ENCODE measurements at regions not wholly inside any gene's neighbourhood (a gene's known extent, or its start where the extent isn't known, plus 50 kb on each side); places are given as distances from the start of the nearest gene placed in this dataset.

DNA sequence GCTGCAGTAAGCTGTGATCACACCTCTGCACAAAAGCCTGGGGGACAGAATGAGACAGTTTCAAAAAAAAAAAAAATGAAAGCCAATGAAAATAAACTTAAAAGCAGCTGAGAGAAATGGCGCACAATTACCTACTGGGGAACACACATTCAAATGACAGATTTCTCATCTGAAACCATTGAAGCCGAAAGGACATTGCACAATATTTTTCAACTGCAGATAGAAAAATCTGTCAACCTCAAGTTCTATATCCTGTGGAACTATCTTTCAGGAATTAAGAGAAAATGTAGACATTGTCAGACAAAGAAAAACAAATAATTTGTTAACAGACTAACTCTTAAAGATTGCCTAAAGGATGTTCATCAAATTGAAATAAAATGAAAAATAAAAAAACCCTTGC, 442.8 kb downstream of the MATN1 start:
- no peak for DNase-seq

DNA sequence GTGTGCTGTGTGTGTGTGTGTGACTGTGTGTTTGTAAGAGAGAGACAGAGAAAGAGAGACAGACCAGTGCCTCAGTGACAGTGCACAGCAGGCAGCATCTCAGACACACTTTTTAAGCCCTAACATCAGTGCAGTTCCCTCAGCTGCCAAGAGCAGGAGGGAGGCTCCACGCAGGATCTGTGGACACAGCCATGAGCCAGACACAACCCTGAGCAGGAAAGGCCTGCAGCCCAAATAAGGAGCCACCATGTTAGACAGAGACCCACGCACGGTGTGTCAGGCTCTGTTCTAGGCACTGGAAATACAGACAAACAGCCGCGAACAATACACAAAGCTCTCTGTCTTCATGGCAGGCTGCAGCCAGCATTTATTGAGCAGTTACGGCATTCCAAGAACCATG, 445.5 kb downstream of the MATN1 start:
- DNase-seq: no peak

DNA sequence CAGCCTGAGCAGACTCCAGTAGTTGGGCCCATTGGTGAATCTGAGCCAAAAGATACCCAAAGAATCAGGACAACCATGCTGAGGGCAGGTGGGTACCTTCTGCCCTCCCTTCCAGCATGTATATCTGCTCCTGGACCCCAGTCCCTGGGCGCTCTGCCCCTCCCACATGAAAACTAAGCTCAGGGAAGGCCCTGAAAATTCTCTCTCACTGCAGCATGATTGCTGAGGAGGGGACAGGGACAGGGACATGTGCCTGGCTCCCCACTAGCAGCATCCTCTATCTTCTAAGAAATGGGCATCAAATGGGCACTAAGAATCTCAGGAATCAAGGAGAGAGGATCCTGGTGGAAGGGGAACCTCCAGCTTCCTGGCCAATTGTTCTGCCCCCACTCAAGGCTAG, 446.0 kb downstream of the MATN1 start:
- no peak for DNase-seq

DNA sequence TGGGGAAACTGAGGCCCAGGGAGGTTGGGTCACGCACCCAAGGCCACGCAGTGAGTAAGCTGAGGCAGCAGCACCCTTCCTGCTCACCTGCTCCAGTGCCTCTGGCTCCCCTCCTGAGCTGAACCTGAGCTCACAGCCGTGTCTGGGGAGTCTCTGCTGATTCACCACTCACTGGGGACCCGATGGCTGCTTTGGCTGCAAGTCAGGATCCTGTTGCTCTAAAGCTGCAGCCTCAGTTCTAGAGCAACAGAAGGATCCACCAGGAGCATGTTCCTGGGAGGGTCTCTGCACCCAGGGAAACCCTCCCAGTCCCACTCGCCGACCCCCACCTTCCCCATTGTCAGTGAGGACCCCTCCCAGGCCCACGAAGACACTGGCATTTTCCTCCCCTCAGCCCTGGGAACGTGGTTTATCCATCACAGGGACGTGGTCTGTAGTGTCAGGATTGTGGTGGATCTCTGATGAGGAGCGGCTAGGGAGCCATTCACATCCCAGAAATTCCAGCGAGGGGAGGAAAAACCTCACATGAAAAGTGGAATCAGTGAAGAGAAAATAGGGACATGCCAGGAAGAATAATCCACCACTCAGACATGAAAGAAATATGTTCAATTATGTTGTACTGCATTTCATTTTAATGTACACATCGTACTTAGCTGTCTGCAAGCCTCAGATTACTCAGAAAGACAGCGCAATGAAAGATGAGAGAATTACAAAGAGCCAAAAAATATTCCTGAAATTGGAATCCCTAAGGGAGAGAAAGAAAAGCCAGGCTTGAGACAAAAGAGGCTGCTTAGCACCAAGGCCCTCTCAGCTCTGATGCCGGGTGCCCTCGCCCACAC, 447.2 kb downstream of the MATN1 start:
- DNase-seq: no peak

DNA sequence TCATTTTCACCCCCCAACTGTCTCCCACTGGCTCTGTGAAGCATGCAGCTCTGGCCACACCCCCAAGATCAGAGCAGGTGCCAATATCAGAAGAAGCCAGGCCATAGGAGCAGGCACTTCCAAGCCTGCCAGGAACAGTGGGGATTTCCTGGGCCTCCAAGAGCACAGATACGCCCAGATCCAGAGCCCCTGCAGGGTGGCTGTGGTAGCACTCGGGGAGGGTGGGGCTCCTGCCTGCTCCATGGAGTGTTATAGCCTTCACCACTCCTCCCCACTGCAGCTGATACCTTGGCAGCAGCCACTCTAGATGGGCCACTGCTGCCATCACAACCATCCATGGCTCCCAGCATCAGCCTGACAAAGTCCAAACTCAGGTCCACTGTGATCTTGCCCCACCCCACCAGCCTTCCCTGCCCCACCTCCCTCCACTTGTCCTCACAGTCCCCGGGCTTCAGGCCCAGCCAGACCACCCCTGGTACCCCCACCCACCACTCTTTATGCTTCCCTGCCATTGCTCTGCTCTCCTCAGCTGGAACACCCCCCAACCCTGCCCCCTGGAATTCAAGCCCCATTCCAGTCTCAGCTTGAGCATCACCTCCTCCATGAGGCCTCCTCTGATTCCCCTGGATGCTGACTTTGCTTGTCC, 448.3 kb downstream of the MATN1 start:
- no peak for DNase-seq

DNA sequence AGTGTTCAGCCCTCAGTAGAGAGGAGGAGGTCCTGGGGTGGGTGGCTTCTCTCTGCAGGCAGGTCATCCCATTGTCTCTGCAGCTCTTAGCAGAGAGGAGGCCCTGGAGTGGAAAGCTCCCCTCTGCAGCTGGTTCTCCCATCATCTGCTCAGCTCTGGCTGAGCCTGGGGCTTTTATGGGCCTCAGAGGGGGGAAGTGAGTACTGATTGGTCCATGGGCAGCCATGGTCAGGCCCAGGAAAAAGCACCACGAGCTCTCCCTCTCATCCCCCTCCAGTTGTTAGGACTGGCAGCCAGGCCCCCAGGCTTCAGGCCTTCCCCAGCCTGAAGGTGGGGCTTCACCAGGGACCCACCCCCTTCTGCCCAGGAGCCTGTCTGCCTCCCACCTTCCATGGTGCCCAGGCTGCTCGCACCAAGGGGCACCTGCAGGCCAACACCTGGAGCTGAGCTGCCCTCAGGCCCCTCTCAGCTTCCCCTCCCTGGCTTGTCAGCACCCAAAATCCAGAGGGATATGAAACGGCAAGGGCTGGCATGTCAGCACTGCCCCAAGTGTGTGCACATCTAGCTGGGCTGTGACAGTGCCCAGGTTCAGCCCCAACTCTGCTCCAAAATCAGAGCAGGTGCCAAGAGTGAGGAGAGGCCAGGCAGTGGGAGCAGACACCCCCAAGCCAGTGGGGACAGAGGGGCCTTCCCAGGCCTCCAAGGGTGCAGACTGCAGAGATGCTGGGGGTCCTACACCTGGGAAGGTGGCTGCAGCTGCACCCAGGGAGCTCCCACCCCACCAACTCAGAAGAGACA, 449.0 kb downstream of the MATN1 start:
- DNase-seq: no peak

DNA sequence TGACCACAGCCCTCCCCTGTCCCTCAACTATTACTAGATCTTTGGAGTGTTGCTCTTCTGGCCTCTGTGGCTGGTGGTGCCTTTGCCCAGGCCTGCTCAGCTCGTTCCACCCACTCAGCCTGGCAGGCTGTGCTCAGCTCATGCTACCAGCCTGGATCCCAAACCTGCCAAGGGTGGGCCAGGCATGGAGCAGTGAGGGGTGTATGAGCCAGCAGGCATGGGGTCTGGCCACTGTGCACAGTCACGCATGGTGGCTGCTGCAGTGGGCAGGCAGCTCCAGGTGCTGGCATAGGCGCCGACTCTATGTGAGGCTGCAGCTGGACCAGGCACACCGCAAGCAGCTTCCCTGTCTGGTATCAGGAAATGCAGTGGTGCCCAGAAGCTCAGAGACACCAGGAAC, 449.9 kb downstream of the MATN1 start:
- DNase-seq: no peak

DNA sequence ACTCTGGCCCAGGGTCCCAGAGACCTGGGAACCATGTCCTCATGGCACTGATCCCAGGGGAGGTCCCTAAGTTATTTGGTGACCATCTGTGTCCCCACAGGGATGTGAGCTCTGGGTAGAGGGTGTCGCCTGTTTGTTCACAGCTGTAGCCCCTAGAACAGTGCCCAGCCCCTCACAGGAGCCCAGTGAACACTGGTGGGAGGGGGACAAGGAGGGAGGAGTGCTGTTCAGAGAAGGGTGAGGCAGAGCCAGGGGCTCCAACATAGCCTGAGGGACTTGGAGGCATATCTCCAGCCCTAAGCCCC, 450.4 kb downstream of the MATN1 start:
- DNase-seq: no peak

DNA sequence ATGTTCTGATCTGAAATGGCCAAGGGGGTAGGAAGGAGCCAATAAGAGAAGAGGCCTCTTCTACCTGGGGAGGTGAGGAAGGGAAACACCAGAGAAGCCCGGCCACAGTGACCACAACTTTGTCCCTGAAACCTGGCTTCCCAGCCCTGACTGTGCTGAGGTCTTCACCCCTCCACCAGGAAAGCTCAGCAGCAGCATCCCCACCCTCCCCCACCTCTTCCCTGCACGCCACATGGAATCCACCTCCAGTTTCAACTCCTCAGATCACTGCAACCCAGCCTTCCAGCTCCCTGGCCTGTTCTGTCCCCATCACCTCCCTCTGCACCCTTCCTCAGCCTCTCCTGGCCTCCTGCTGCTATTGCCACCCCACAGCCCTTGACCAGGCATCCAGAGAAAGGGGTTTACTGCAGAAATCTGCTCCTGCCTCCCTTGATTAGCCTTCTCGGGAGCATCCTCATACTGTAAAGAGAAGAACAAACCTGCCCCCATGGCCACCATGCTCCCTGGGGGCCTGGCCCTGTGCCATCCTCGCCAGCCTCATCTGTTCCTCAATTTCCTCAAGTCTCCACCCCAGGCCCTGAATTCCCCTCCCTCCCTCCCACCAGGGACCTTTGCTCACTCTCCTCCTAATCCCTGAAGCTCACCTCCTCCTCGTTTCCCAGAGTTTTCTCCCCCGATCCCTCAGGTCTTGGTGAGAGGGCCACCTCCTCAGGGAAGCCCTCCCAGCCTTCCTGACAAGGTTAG, 450.9 kb downstream of the MATN1 start:
- DNase-seq: no peak

DNA sequence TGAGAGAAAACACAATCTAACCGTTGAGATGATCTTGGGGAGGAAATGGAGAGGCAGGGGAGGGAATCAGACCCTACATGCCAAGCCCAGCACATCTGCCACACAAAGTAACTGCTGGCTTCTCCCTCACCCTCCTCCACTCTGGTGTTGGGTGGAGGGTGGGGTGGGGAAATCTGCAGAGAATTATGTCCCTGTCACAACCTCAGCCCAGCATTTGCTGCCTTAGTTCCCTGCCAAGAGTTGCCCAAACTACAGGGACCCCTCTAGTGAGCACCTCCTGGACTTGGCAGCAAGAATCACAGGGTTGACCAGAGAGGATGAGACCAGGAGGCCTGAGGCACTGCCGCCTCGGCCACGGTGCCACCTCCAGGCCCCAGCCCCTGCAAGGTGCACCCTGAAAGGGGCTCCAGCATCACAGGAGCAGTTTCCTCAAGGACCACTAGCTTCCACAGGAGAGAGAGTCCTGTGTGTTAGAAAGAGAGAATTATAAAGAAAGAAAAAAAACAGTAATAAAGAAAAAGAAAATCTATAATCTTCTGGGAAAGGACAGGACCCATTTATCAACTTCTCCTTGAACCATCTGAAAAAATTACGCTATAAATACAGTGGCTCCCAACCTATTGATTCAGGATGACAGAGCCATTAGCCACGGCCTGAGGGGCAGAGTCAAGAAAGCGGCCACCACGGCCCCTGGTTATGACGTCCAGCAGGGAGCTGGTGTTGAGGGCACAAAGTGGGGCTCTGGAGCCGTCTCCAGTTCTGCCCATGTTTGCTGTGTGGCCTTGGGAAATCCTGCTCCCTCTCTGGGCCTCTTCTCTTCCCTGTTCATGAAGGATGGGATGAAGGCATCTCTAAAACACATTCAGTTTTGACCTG, 451.7 kb downstream of the MATN1 start:
- no peak for DNase-seq

DNA sequence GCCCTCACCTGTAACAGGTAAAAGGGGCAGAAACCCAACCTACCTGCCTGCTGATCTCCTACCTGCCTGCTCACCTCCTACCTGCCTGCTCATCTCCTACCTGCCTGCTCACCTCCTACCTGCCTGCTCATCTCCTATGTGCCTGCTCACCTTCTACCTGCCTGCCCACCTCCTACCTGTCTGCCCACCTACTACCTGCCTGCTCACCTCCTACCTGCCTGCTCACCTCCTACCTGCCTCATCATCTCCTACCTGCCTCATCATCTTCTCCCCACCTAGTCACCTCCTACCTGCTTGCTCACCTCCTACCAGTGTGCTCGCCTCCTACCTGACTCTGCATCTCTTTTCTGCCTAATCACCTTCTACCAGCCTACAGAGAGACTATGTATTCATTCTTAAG, 452.9 kb downstream of the MATN1 start:
- no peak for DNase-seq

DNA sequence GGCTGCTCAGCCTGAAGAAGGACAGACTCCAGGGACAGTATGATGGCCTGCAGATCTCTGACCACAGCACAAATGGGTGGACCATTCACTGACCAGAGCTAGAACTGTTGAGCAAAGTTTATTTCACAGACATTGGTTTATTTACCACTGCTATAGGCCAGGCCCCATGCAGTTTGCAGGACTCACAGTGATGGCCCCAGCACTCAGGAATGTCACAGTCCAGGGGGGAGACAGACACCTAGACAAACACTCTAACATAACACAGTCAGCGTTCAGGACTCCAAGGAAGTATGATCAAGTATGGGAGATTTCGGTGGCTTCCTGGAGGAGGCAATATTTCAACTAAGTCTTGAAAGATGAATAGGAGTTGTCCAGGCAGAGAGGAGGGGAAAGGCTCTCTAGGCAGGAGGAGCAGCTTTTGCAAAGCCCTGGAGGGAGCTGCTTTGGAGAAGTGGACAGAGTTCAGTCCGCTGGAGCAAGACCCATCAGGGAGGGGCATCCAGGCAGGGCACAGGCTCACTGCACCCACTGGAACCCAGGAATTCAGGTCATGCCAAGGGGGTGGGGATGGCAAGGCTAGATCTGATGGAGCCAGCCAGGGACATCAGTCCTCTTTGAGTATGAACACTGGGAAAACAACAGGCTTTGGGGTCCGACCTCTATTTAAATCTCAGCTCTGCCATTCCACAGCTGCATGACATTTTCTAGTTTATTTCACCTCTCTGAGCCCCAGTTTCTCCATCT, 454.3 kb downstream of the MATN1 start:
- DNase-seq: no peak

DNA sequence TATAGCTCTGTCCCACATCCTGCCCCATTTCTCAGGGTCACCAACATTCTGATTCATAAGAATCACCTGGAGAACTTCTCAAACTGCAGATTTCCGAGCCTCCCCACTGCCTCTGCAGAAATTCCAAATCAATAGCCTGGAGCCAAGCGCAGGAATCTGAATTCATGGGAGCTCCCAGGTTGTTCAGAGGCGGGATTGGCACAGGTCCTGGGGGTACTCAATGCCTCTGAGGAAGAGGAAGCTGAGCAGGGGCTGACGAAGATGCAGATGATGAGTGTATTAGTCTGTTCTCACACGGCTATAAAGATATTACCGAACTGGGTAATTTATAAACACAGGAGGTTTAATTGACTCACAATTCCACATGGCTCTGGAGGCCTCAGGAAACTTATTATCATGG, 455.5 kb downstream of the MATN1 start:
- DNase-seq: no peak

DNA sequence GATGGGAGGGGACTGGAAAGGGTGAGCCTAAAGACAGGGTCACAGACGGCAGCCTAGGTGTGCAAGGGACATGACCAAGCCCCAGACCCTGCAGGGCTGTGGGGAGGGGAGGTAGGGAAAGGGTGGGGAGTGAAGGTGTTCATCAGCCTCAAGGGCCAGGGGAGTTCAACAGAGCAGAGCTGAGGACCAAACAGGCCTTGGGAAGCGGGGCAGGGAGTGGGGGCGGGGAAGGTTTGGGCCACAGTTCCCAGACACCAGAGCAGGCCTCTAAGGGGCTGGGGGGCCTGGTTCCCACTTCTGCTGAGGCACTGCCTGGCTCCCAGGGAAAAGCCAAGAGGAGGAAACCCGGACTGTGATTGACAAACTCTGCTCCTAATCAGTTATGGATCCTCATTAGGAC, 456.3 kb downstream of the MATN1 start:
- DNase-seq: no peak

DNA sequence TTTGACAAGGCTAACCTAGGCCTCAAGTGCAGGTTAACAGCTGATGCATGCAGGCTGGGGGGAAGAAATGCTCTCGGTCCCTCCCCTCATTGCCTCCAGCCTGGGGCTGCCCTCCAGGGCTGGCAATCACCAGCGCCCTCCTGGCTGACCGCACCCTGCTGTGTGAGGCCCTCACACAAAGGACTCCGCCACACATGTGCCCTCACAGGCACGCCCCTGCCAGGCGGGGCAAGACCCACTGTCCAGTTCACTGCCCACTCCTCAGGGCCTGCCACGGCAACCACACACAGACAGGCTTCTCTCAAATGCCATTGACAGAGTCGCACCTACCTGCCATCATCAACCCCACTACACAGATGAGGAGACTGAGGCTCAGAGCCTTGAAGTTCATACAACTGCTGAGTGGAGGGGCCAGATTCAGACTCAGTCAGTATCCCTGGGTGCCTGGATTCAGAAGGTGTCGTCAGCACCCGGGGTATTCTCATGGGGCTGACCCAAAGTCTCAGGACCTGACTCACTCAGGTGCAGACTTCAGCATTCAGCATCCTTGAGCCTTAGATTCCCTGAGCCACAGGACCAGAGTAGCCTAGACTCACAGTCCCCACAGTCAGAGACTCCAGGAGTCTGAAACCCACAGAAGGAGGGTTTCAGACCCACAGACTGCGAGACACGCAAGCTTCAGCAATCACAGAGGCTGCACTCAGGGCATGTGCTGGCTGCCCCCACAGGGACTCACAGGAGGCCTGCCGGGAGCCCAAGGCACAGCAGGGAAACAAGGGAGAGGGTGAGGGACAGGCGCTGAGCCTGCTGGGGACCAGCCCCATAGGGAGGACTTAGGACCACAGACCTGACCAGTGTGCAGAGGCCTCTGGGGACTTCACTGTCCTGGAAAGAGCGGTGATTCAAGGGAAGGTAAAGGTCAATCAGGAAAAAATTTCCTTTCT, 458.0 kb downstream of the MATN1 start:
- DNase-seq: no peak

DNA sequence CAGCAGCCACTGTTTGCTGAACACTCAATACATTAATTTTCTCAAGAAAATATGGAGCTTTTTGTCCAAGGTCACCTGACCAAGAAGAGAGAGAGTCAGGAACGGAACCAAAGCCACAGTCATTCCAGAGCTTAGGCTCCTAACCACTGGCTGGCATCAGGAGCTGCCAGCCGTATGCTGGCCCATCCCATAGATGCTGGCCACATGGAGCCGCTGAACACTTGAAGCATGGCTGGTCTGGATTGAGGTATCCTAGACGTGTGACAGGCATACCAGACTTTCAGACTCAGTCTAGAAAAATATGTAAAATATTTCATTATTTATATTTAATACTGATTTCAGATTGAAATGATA, 458.7 kb downstream of the MATN1 start:
- no peak for DNase-seq

DNA sequence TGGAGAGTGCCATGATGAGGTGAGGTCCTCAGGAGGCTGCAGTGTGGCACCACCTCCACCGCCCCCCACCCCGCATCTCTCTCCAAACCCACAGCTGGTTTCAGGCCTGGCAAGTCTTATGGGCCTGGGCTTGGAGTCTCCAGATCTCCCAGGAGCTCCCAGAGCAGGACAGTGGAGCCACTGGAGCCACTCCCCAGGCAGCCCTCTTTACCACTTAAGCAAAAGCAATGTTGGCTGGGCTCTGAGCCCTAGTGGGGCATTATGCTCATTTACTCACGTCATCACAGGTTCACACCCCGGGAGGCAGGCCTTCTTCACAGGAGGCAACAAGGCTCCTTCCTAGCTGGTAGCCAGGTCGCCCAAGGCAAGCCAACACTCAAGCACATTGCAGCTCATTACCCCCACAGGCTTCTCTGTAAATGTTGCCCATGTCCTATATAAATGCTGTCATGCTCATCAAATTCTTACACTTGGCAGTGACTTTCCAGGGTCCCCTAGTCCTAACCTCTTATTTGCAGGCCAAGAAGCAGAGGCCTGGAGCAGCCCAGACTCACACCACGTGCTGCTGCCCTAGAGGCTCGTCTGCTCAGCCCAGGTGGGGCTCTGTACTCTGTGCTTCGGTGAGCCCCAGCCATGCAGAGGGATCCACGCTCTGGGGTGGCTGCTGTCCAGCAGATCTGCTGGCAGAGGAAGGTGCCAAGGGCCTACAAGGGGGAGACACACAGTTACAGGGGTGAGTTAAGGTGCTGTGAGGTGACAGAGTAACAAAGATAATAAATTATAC, 459.3 kb downstream of the MATN1 start:
- DNase-seq: no peak

DNA sequence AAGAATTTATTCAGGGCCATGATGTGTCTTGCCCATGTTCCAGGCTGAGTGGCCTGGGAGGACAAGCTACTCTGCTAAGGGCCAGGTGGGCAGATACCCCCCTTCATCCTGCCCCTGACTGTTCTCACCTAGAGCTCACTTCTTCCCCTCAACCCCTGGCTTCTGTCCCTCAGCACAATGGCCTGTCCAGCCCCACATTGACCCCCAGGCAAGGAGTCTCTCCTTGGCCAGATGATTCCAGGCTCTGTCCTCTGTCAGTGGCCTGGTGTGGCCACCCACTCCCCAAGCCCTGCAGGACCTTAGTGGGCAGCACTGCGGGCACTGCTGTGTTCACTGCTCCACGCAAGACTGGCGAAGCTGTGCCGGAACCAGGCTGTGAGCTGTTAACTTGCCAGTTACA, 460.0 kb downstream of the MATN1 start:
- no peak for DNase-seq

DNA sequence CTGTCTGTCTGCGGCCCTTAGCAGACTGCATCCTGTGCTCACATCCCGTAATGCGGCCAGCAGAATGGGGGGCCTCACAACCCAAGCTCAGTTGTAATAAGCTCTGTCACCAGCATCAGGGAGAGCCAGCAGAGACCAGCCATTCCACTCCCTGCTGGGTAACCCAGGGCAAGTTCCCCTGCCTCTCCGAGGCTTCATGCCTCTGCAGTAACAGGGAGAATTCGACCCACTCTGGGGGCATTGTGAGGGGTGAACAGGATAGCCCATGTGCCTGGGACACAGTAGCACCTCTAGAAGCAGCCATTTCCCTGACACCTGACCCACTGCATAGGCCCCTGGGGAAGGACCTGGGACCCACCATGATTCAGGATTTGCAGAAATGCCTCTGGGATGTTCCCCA, 461.2 kb downstream of the MATN1 start:
- DNase-seq: no peak

DNA sequence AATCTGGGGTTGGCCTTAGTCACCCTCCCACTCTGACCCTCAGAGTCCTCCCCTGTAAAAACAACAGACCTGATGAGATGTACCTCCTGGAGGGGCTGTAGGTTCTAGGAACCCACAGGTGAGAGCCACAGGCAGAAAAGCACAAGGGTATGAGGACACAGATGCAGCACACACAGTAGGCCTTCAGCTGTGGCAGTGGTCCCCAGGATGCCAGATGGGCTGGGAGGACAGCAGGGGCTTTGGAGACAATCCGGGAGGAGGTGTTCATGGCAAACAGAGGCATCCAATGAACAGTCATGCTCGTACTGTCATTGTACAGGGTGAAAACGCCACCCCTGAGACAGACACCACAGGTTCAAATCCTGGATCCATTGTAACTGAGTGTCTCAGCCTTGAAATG, 463.1 kb downstream of the MATN1 start:
- DNase-seq: no peak

All from NCI-H1417 (cell line).